ENCODE measurements at regions not wholly inside any gene's neighbourhood (a gene's known extent, or its start where the extent isn't known, plus 50 kb on each side); places are given as distances from the start of the nearest gene placed in this dataset.
"Not testable (repeated sequence)": the region's sequence is repeated elsewhere in the genome, so short reads cannot be mapped to it uniquely, and the experiment has no call there.

DNA sequence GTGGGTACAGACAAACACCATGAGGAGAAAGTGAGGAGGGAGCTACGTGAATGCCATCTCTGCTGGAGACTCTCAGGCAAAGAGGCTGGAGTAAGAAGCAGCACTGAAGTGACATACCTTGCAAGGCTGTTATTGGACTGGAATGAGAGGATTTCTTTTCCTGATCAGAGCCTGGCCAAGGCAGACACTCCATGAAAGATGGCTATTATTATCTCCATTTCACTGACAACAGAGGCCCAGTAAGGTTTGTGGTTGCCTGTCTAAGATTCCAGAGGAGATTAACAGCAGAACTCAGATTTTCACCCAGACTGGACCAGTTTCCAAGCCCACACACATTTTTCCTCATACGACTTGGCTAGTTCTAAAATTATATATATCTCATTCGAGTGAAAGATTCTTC lies 162.0 kb upstream of the EOLA2 start:
- no peaks in the 10 kb centered on the region for H3K27me3 Mint-ChIP-seq
- DNase-seq: no peak
- H3K27ac Mint-ChIP-seq: no peak overlapping the region
- H3K4me3 Mint-ChIP-seq: no peak overlapping the region
- intact Hi-C loops (cut with micrococcal nuclease): no loop called here
- no peaks in the 10 kb centered on the region for H3K9me3 Mint-ChIP-seq
- no peaks in the 10 kb centered on the region for H3K36me3 Mint-ChIP-seq (ENCODE audit: low read depth)
- H3K4me1 Mint-ChIP-seq: no peaks in the 10 kb centered on the region

DNA sequence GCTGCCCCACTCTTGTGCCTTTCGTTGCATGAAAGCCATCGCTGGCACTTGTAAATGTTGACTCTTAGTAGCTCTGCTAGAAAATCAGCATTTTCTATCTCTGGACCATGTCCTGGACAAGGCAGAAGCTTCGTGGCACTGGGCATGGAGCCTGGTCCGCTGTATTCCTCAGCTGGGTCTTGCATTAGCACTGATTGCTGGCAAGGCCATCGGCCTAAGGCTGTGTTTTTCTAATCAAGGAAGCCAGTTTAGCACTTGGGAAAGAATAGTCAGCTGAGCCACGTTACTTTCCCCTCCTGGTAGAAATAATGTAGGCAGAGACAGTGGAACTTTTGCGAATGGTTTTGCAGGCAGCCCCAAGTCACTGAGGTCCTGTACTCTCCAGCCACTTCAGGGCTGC lies 180.2 kb upstream of the EOLA2 start:
- DNase-seq: no peak
- Mint-ChIP-seq H3K27ac (no peak overlapping the region), H3K36me3 (ENCODE audit: low read depth) (no peaks in the 10 kb centered on the region), H3K4me3 (no peak overlapping the region), H3K9me3 (no peaks in the 10 kb centered on the region), H3K4me1 (no peaks in the 10 kb centered on the region), H3K27me3 (no peaks in the 10 kb centered on the region)
- intact Hi-C loops (cut with micrococcal nuclease): no loop called here

DNA sequence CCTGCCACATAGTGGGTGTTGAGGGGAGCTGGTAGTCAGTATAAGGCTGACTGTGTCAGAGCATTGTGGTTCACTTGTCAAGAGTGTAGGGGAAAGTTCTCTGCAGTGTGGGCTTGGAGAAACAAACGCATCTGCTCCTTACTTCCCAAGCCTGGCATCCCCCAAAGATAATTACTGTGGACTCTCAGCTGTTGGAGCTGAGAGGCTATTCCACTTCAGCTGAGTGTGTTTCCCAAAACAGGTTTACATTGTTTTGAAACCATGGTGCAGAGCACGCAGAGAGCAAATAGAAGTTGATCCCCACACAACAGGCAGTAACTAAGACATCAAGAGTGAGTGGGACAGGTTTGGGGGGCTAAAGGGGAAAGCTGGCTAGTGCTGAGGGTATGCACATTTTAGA lies 181.0 kb upstream of the EOLA2 start:
- Mint-ChIP-seq H3K36me3 (ENCODE audit: low read depth) (no peaks in the 10 kb centered on the region), H3K4me3 (no peak overlapping the region), H3K27ac (no peak overlapping the region), H3K4me1 (no peaks in the 10 kb centered on the region), H3K27me3 (peaks cover 5% of the 10 kb centered on the region), H3K9me3 (no peaks in the 10 kb centered on the region)
- intact Hi-C loops (cut with micrococcal nuclease): no loop called here
- DNase-seq: no peak

DNA sequence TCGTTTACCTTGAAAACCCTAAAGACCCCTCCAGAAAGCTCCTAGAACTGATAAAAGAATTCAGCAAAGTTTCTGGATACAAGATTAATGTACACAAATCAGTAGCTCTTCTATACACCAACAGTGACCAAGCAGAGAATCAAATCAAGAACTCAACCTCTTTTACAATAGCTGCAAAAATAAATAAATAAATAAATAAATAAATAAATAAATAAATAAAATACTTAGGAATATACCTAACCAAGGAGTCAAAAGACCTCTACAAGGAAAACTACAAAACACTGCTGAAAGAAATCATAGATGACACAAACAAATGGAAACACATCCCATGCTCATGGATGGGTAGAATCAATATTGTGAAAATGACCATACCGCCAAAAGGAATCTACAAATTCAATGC lies 186.8 kb upstream of the EOLA2 start:
- intact Hi-C loops (cut with micrococcal nuclease); H3K9me3 Mint-ChIP-seq; H3K27ac Mint-ChIP-seq: not testable (repeated sequence)

DNA sequence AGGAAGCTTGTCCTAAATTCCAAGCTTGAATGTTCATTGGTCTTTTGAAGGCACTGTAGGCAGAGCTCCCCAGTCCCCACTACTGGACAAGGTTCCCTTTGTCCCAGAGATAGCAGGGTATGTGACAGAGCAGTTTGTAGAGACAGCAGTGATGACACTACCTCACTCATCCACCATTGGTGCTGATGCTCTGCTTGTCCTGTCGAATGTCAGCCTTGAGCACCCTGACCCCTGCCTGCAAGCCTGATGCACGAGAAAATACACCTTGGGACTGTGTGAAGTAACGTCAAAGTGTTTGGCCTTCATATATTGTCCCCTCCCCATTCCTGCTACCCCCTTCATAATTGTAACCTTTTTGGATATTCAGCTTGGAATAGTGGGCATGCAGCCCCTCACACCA lies 188.9 kb upstream of the EOLA2 start:
- Mint-ChIP-seq H3K4me3 (no peak overlapping the region), H3K36me3 (ENCODE audit: low read depth) (no peaks in the 10 kb centered on the region), H3K4me1 (no peaks in the 10 kb centered on the region), H3K27ac (no peak overlapping the region), H3K27me3 (peaks cover 5% of the 10 kb centered on the region), H3K9me3 (no peaks in the 10 kb centered on the region)
- intact Hi-C loops (cut with micrococcal nuclease): no loop called here
- no peak for DNase-seq

More for the DNA sequence above, 186.8 kb upstream of the EOLA2 start:
- not testable (repeated sequence) for H3K4me1 Mint-ChIP-seq; H3K4me3 Mint-ChIP-seq; H3K36me3 Mint-ChIP-seq (ENCODE audit: low read depth); H3K27me3 Mint-ChIP-seq; DNase-seq

DNA sequence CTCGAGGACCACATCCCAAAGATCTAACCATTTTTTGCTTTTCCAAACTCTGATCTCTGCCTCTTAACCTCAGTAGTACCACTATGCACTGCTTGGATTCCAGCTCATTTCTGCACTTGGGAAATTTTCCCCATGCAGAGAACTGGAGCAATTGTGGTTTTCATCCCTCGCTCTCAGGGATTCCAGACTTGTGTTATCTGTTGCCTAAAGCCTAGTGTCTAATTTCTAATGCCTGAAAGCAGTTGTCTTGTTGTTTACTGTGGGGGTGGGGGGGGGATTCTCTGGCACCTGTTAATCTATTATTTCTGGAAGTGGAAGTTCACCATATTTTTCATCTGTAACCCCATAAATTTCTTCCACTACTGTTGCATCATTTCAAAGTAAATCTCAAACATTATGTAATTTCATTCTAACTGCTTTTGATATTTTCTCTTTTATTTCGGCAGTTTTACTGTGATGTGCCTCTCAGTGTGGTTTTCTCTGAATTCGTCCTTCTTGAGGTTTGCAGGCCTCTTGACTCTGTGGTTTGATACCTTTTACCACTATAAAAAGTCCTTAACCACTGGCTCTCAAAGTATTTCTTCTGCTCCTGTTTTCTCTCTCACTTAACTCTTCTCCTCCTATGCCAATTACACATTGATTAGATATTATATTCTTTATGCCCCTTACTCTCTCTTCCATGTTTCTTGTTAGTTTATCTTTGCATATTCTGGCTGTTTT lies 205.6 kb upstream of the EOLA2 start:
- intact Hi-C loops (cut with micrococcal nuclease): no loop called here
- no peak overlapping the region for H3K27ac Mint-ChIP-seq
- no peaks in the 10 kb centered on the region for H3K4me1 Mint-ChIP-seq
- no peak for DNase-seq
- H3K9me3 Mint-ChIP-seq: no peaks in the 10 kb centered on the region
- H3K36me3 Mint-ChIP-seq (ENCODE audit: low read depth): no peaks in the 10 kb centered on the region
- H3K27me3 Mint-ChIP-seq: peaks cover 9% of the 10 kb centered on the region
- H3K4me3 Mint-ChIP-seq: no peak overlapping the region

DNA sequence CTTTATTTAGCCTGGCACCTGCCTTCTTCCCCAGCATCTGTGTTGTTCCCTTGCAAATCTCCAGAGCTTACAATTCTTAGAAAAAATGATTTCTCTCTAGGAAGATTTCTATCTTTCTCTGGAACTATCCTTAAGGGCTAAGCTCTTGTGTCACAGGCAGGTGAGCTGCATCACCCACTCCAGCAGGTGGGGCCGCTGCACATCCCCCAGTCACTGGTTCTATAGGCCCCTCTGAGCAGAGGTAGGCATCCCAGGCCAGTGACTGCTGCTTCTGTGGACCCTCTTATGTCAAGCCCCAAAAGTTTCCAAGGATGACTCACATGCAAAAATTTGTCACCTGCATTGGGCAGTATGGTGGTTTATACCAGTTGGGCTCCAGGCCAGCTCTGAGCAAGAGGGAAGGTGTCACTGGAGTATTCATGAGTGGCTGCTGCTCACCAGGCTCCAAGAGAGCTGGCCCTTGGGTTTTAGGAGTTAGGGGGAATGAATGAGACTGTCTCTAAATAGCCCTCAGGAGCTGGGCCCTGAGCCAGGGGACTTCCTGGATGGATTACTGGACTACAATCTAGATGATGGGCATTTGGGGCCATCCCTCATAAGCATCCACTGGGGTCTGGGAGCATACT lies 208.1 kb upstream of the EOLA2 start:
- no peak for DNase-seq

DNA sequence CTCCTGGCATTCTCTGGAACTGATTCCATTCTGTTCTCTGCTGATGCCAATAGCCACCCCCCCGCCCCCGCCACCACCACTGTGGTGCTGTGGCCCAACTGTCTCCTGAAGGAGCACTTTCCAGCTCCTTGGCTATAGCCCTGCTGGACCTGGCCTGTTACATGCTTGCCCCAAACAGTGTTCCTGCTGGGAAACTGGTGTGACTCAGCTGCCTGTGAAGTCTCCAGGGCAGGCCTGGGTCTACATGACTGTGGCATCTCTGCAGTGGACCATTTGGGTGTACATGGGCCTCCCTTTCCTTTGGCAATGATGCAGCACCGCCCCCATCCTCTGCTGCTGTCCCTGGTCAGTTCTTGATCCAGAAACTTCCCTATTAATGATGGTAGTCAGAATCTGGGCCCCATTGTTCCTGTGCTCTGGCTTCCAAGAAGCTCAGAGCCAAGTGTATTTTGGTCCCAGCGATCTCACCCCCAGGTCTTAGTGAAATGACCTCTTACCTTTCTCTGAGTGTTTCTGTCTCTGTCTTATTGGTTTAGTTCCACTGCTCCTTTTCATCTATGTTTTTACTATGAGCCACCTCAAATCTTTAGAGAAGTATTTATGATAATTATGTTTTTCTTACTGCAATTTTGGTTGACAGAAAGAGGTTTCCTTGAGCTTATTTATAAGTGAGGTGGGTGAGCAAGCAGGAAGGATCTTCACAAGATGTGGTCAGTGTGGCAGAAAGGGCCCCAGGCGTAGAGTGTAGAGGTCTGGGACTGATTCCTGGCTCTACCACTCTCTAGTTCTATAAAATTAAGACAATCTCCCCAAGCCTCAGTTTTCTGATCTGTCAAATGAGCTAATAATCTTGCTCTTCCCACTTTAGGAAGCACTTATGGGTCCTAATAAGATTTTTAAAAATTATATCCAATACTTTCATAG lies 210.7 kb upstream of the EOLA2 start:
- no peaks in the 10 kb centered on the region for H3K36me3 Mint-ChIP-seq (ENCODE audit: low read depth)
- H3K9me3 Mint-ChIP-seq: no peaks in the 10 kb centered on the region
- H3K27ac Mint-ChIP-seq: no peak overlapping the region
- H3K4me1 Mint-ChIP-seq: no peaks in the 10 kb centered on the region
- H3K4me3 Mint-ChIP-seq: no peak overlapping the region
- peaks cover 1% of the 10 kb centered on the region for H3K27me3 Mint-ChIP-seq
- intact Hi-C loops (cut with micrococcal nuclease): no loop called here
- no peak for DNase-seq

More for the DNA sequence above, 208.1 kb upstream of the EOLA2 start:
- Mint-ChIP-seq H3K36me3 (ENCODE audit: low read depth) (no peaks in the 10 kb centered on the region), H3K4me1 (no peaks in the 10 kb centered on the region), H3K27me3 (peaks cover 9% of the 10 kb centered on the region), H3K27ac (no peak overlapping the region), H3K4me3 (no peak overlapping the region), H3K9me3 (no peaks in the 10 kb centered on the region)
- intact Hi-C loops (cut with micrococcal nuclease): no loop called here

DNA sequence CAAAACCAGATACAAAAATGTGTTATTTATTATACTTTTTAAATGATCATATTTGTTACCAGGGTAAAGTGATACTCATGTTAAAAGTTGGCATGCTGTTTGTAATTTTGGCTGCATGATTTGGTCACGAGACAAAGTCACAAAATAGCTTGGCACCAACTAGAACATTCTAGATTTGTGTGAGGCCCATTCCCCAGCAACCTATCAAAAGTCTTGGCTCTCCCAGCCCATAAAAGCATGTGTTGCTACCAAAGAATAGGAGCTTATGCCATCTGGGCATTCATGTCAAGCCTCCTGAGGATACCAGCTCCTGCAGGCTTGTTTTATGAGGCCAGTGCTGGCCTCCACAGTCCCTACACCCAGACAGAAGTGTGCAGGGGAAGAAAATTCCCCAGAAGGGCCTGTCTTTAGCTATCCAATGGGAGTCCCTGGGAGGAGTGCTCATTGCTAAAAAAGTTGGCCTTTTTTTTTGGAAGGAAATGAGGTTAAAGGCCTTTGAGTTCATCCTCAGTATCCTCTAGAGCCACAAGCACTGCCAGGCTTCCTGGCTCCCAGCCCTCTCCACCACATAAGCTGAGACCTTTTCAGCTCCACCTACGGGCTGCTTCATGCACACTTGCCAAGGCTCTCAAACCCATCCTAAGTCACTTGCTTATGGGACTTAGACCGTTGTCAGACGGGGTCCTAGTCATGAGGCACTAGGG lies 211.9 kb upstream of the EOLA2 start:
- intact Hi-C loops (cut with micrococcal nuclease): no loop called here
- H3K4me3 Mint-ChIP-seq: no peak overlapping the region
- DNase-seq: no peak

DNA sequence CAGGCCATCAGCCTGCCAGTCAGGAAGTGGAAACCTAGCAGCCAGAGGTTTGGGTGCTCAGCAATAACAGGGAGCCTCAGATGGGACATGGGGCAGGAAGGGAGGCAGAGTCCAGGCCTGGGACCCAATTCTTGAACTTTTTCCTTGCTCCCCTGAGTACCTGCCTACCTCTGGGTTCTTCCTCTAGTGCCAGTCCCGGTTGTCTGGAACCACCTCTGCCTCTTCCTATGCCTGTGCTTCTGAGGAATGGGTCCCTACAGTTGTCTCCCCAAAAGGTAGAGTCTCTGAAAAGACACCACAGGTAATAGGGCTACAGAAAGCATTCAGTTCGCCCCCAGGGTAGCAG lies 212.4 kb upstream of the MAMLD1 start:
- H3K4me3 Mint-ChIP-seq: no peak overlapping the region
- no peaks in the 10 kb centered on the region for H3K27me3 Mint-ChIP-seq
- no peaks in the 10 kb centered on the region for H3K9me3 Mint-ChIP-seq
- H3K36me3 Mint-ChIP-seq (ENCODE audit: low read depth): no peaks in the 10 kb centered on the region
- H3K4me1 Mint-ChIP-seq: no peaks in the 10 kb centered on the region
- H3K27ac Mint-ChIP-seq: no peak overlapping the region
- intact Hi-C loops (cut with micrococcal nuclease): no loop called here
- DNase-seq: no peak

More for the DNA sequence above, 211.9 kb upstream of the EOLA2 start:
- Mint-ChIP-seq H3K9me3 (no peaks in the 10 kb centered on the region), H3K4me1 (no peaks in the 10 kb centered on the region), H3K36me3 (ENCODE audit: low read depth) (no peaks in the 10 kb centered on the region), H3K27ac (no peak overlapping the region), H3K27me3 (no peaks in the 10 kb centered on the region)

DNA sequence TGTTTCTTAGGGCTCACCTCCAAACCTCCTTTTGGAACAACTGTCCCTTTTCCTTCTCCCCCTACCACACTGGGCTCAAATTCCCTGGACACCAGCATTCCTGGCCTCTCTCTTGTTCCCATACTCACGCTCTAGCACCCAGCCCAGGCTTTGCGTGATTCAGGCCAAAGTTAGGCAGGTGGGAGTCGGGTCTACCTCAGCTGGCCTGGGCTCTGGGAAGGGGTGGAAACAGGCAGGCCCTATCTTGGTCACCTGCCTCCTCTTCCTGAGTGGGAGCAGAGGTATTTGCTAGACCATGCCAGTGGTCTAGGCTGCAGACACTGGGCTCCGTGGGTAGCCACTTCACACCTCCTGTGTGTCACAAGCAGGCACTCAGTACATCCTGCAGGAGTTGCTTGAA lies 211.1 kb upstream of the MAMLD1 start:
- H3K4me1 Mint-ChIP-seq: no peaks in the 10 kb centered on the region
- intact Hi-C loops (cut with micrococcal nuclease): no loop called here

DNA sequence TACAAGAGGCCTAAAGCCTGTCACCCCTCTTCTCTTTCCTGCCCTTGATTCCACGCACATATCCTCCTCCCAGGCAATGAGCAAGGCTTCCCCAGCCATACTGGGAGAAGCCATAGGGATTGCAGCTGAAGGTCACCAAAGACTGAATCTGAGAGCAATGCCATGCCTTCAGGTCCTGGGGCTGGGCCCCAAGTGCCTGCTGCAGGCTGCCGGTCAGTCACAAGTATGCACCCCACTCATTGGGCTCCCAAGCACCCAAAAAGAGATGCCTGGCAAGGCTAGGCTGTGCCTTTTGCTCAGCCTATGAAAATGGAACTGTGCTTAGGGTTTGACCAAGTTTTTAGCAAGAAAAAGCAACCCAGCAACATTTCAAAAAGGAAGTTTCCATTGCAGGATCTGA lies 210.6 kb upstream of the MAMLD1 start:
- Mint-ChIP-seq H3K27me3 (no peaks in the 10 kb centered on the region), H3K27ac (no peak overlapping the region), H3K9me3 (no peaks in the 10 kb centered on the region), H3K4me3 (no peak overlapping the region), H3K36me3 (ENCODE audit: low read depth) (no peaks in the 10 kb centered on the region), H3K4me1 (no peaks in the 10 kb centered on the region)
- intact Hi-C loops (cut with micrococcal nuclease): no loop called here
- no peak for DNase-seq

More for the DNA sequence above, 211.1 kb upstream of the MAMLD1 start:
- Mint-ChIP-seq H3K27ac (no peak overlapping the region), H3K27me3 (no peaks in the 10 kb centered on the region), H3K4me3 (no peak overlapping the region), H3K9me3 (no peaks in the 10 kb centered on the region), H3K36me3 (ENCODE audit: low read depth) (no peaks in the 10 kb centered on the region)
- DNase-seq: no peak

DNA sequence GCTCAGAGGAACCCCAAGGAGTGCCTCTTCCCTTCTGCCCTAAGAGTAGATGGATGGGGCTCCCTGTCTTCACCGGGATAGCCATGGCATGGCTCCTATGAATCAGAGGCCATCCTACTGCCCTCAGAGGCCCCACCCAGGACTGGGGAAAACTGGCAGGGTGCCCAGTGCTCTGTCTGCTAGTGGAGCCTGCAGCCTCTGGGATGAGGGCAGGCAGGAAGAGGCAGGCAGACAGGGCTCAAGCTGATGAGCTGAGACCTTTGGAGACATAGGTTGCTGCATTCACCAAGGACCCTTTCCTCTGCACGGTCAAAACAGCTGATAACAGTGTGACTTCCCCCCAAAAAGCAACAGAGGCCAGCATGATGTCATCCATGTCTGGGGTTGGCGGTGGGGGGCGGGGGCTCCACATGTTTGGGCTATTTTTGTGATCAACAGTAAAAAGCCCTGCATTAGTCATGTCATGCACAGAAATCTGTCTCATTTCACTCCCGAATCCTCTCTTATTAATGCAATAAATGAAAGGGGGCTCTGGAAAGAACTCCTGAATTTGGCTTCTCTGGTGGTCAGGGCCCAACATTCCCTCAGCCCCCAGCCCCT lies 207.6 kb upstream of the MAMLD1 start:
- no peaks in the 10 kb centered on the region for H3K36me3 Mint-ChIP-seq (ENCODE audit: low read depth)
- H3K9me3 Mint-ChIP-seq: no peaks in the 10 kb centered on the region
- intact Hi-C loops (cut with micrococcal nuclease): no loop called here
- H3K4me3 Mint-ChIP-seq: no peak overlapping the region
- no peak for DNase-seq
- H3K27me3 Mint-ChIP-seq: no peaks in the 10 kb centered on the region
- H3K27ac Mint-ChIP-seq: no peak overlapping the region
- no peaks in the 10 kb centered on the region for H3K4me1 Mint-ChIP-seq
